ENCODE measurements at regions not wholly inside any gene's neighbourhood (a gene's known extent, or its start where the extent isn't known, plus 50 kb on each side); places are given as distances from the start of the nearest gene placed in this dataset.
"Not testable (repeated sequence)": the region's sequence is repeated elsewhere in the genome, so short reads cannot be mapped to it uniquely, and the experiment has no call there.

DNA sequence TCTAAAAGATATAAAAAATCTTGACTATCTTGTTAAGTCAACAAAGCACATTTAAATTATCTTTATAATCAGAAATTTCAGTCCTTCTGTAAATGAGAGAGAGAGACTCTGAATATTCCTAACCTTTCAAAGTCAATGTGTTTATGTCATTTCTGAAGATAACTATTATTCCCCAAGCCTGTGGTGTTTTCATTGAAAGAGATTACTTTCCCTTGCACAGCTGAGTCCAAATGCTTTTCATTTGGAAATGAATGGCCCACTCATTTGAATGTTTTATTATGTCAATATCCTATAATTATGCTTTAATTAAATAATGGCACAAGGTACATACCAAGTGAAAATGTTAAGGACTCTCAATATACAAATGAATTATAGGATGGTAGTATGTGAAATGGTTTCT lies 680.0 kb upstream of the DPPA4 start:
- DNase-seq: no peak
- no TSS peak for BruUV-seq (replicated peaks)
- Mint-ChIP-seq H3K9me3 (ENCODE audit: low read depth, unreplicated experiment) (no peaks in the 10 kb centered on the region), H3K4me3 (ENCODE audit: low read depth, unreplicated experiment) (no peak overlapping the region), H3K27ac (ENCODE audit: unreplicated experiment) (no peak overlapping the region), H3K27me3 (ENCODE audit: unreplicated experiment) (no peaks in the 10 kb centered on the region), H3K36me3 (ENCODE audit: insufficient read depth, unreplicated experiment) (no peaks in the 10 kb centered on the region), H3K4me1 (ENCODE audit: low read depth, unreplicated experiment) (no peaks in the 10 kb centered on the region)
- TF ChIP-seq, protein P1, sequence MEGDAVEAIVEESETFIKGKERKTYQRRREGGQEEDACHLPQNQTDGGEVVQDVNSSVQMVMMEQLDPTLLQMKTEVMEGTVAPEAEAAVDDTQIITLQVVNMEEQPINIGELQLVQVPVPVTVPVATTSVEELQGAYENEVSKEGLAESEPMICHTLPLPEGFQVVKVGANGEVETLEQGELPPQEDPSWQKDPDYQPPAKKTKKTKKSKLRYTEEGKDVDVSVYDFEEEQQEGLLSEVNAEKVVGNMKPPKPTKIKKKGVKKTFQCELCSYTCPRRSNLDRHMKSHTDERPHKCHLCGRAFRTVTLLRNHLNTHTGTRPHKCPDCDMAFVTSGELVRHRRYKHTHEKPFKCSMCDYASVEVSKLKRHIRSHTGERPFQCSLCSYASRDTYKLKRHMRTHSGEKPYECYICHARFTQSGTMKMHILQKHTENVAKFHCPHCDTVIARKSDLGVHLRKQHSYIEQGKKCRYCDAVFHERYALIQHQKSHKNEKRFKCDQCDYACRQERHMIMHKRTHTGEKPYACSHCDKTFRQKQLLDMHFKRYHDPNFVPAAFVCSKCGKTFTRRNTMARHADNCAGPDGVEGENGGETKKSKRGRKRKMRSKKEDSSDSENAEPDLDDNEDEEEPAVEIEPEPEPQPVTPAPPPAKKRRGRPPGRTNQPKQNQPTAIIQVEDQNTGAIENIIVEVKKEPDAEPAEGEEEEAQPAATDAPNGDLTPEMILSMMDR (IDR thresholded peaks at IDR 0.05; ENCODE audit: unreplicated experiment): no peak
- CTCF ChIA-PET: no interaction called here
- intact Hi-C loops (cut with micrococcal nuclease; ENCODE audit: unreplicated experiment): no loop called here

- Mint-ChIP-seq H3K36me3 (ENCODE audit: insufficient read depth, unreplicated experiment) (no peaks in the 10 kb centered on the region), H3K9me3 (ENCODE audit: low read depth, unreplicated experiment) (no peaks in the 10 kb centered on the region), H3K27ac (ENCODE audit: unreplicated experiment) (no peak overlapping the region), H3K4me1 (ENCODE audit: low read depth, unreplicated experiment) (no peaks in the 10 kb centered on the region), H3K4me3 (ENCODE audit: low read depth, unreplicated experiment) (no peak overlapping the region), H3K27me3 (ENCODE audit: unreplicated experiment) (no peaks in the 10 kb centered on the region)
- intact Hi-C loops (cut with micrococcal nuclease; ENCODE audit: unreplicated experiment): no loop called here
- no peak for DNase-seq
- TF ChIP-seq, protein P1 (IDR thresholded peaks at IDR 0.05; ENCODE audit: unreplicated experiment): no peak
- CTCF ChIA-PET: no interaction called here
- BruUV-seq (replicated peaks): no TSS peak
These were observed 684.3 kb upstream of the DPPA4 start for GRCh38 chr3:110021659-110022058.

- CTCF ChIA-PET; H3K27ac Mint-ChIP-seq (ENCODE audit: unreplicated experiment); H3K9me3 Mint-ChIP-seq (ENCODE audit: low read depth, unreplicated experiment); H3K4me3 Mint-ChIP-seq (ENCODE audit: low read depth, unreplicated experiment); H3K36me3 Mint-ChIP-seq (ENCODE audit: insufficient read depth, unreplicated experiment); DNase-seq; BruUV-seq (replicated peaks); H3K27me3 Mint-ChIP-seq (ENCODE audit: unreplicated experiment); intact Hi-C loops (cut with micrococcal nuclease; ENCODE audit: unreplicated experiment): not testable (repeated sequence)
- H3K4me1 Mint-ChIP-seq (ENCODE audit: low read depth, unreplicated experiment): peaks cover 11% of the 10 kb centered on the region
These were observed 685.7 kb upstream of the DPPA4 start for GRCh38 chr3:110023022-110023421.

GRCh38 chr3:110026421-110026820 lies 689.1 kb upstream of the DPPA4 start:
- TF ChIP-seq, protein P1 (IDR thresholded peaks at IDR 0.05; ENCODE audit: unreplicated experiment): no peak
- CTCF ChIA-PET: interaction anchor here (0.6 to 0.7 kb wide), 3 partner anchors 574 to 1337 kb away, joined by 3 to 4 read pairs (median 3); no protein-coding TSS in a partner anchor
- Mint-ChIP-seq H3K27me3 (ENCODE audit: unreplicated experiment) (no peaks in the 10 kb centered on the region), H3K4me1 (ENCODE audit: low read depth, unreplicated experiment) (peaks cover 11% of the 10 kb centered on the region), H3K27ac (ENCODE audit: unreplicated experiment) (no peak overlapping the region), H3K9me3 (ENCODE audit: low read depth, unreplicated experiment) (no peaks in the 10 kb centered on the region), H3K4me3 (ENCODE audit: low read depth, unreplicated experiment) (no peak overlapping the region), H3K36me3 (ENCODE audit: insufficient read depth, unreplicated experiment) (no peaks in the 10 kb centered on the region)
- intact Hi-C loops (cut with micrococcal nuclease; ENCODE audit: unreplicated experiment): no loop called here
- BruUV-seq (replicated peaks): no TSS peak
- no peak for DNase-seq

GRCh38 chr3:110027446-110028080 lies 690.2 kb upstream of the DPPA4 start:
- TF ChIP-seq, protein P1 (IDR thresholded peaks at IDR 0.05; ENCODE audit: unreplicated experiment): no peak
- DNase-seq: peak; percentile 0
- Mint-ChIP-seq H3K36me3 (ENCODE audit: insufficient read depth, unreplicated experiment) (no peaks in the 10 kb centered on the region), H3K4me3 (ENCODE audit: low read depth, unreplicated experiment) (no peak overlapping the region), H3K4me1 (ENCODE audit: low read depth, unreplicated experiment) (peaks cover 11% of the 10 kb centered on the region), H3K9me3 (ENCODE audit: low read depth, unreplicated experiment) (no peaks in the 10 kb centered on the region), H3K27me3 (ENCODE audit: unreplicated experiment) (no peaks in the 10 kb centered on the region), H3K27ac (ENCODE audit: unreplicated experiment) (no peak overlapping the region)
- no TSS peak for BruUV-seq (replicated peaks)
- CTCF ChIA-PET: no interaction called here
- intact Hi-C loops (cut with micrococcal nuclease; ENCODE audit: unreplicated experiment): no loop called here

Data from Calu3 (cell line).